Mammary epithelial cell (primary cell): ENCODE measurements at regions not wholly inside any gene's neighbourhood (a gene's known extent, or its start where the extent isn't known, plus 50 kb on each side); places are given as distances from the start of the nearest gene placed in this dataset.

Experiments used
- CTCF ChIP-seq, 2 donors: IDR thresholded peaks in 1 of 2; conservative IDR thresholded peaks in 1 of 2; 2 replicates each; pipeline ENCODE4 v1.5.1; 2011 to 2012; ENCODE audit warnings: inconsistent platforms in 2 of 2, low read length in 2 of 2, mild to moderate bottlenecking in 2 of 2, control low read depth in 1 of 2, low read depth in 1 of 2; ENCODE audit not compliant: insufficient read depth in 1 of 2; ENCODE audit errors: extremely low read depth in 1 of 2
- EZH2 ChIP-seq: IDR thresholded peaks from 2 replicates; pipeline ENCODE4 v1.6.1; 2012; ENCODE audit warnings: low read length, inconsistent platforms, borderline replicate concordance

GRCh38 chr6:51268666-51269065, 450.0 kb downstream of the TFAP2B start:
- TF ChIP-seq CTCF (conservative IDR thresholded peaks at IDR 0.05 in 1 of 2, IDR thresholded peaks at IDR 0.05 in 1 of 2; ENCODE audit: extremely low read depth in 1 of 2, insufficient read depth in 1 of 2, low read depth in 1 of 2, low read length in 2 of 2) (no peak), EZH2 (no peak)
